ENCODE measurements at regions not wholly inside any gene's neighbourhood (a gene's known extent, or its start where the extent isn't known, plus 50 kb on each side); places are given as distances from the start of the nearest gene placed in this dataset.

- Histone ChIP-seq H3K4me2 (ENCODE audit: insufficient read depth, low read length) (no peak overlapping the region), H3K36me3 (ENCODE audit: control insufficient read depth in 2 of 2, extremely low read depth in 1 of 2, insufficient read depth in 2 of 2, low read length in 2 of 2) (no peaks in the 10 kb centered on the region), H3K9me3 (replicated peaks; ENCODE audit: control insufficient read depth, insufficient read depth, low read length) (no peaks in the 10 kb centered on the region), H3K79me2 (ENCODE audit: control insufficient read depth, insufficient read depth, low read length) (no peaks in the 10 kb centered on the region), H2AFZ (ENCODE audit: low read depth, low read length) (no peak overlapping the region), H3K27me3 (ENCODE audit: control insufficient read depth in 2 of 2, insufficient read depth in 2 of 2, low read length in 2 of 2) (peaks cover 0 to 3% of the 10 kb centered on the region in 2 experiments), H4K20me1 (replicated peaks; ENCODE audit: control insufficient read depth, extremely low read depth, insufficient read depth, low read length) (no peaks in the 10 kb centered on the region), H3K4me3 (replicated peaks in 1 of 3; ENCODE audit: insufficient read depth in 1 of 3, low read depth in 1 of 3, low read length in 3 of 3) (no peak overlapping the region), H3K9me1 (replicated peaks; ENCODE audit: control insufficient read depth, extremely low read depth, insufficient read depth, low read length) (no peaks in the 10 kb centered on the region), H3K4me1 (ENCODE audit: control insufficient read depth, extremely low read depth, insufficient read depth, low read length) (no peaks in the 10 kb centered on the region), H3K9ac (replicated peaks; ENCODE audit: extremely low read depth, insufficient read depth, low read length) (no peak overlapping the region), H3K27ac (ENCODE audit: insufficient read depth, low read depth, low read length) (no peak overlapping the region)
- FAIRE-seq (no peak), DNase-seq (ENCODE audit: low read depth, low spot score) (no peak)
- ChIA-PET POLR2A (no interaction called here), CTCF (interaction anchor here (0.9 to 1.2 kb wide), 3 partner anchors 8 to 166 kb away, joined by 3 to 4 read pairs (median 4); no protein-coding TSS in a partner anchor)
- intact Hi-C loops (cut with micrococcal nuclease), result no loop called here
- dilution Hi-C loops (cut with MboI; ENCODE audit: extremely low pct_ligation_motif_present, low sequenced_read_pairs), result no loop called here
- no peak for TF ChIP-seq FOS (IDR thresholded peaks at IDR 0.05; ENCODE audit: borderline replicate concordance, insufficient read depth, low read length)
- no TSS peak for BruUV-seq (replicated peaks)
Observed at GRCh38 chr7:27362026-27362425, 119.4 kb downstream of the EVX1 start.

GRCh38 chr7:27364344-27364758 lies 121.7 kb downstream of the EVX1 start:
- ChIA-PET CTCF (no interaction called here), POLR2A (no interaction called here)
- H4K20me1 ChIP-seq (replicated peaks; ENCODE audit: control insufficient read depth, extremely low read depth, insufficient read depth, low read length), result no peaks in the 10 kb centered on the region
- no peak overlapping the region for H3K4me3 ChIP-seq (replicated peaks in 1 of 3; ENCODE audit: insufficient read depth in 1 of 3, low read depth in 1 of 3, low read length in 3 of 3)
- no TSS peak for BruUV-seq (replicated peaks)
- H3K79me2 ChIP-seq (ENCODE audit: control insufficient read depth, insufficient read depth, low read length), result no peaks in the 10 kb centered on the region
- dilution Hi-C loops (cut with MboI; ENCODE audit: extremely low pct_ligation_motif_present, low sequenced_read_pairs), result no loop called here
- no peaks in the 10 kb centered on the region for H3K4me1 ChIP-seq (ENCODE audit: control insufficient read depth, extremely low read depth, insufficient read depth, low read length)
- no peaks in the 10 kb centered on the region for H3K27me3 ChIP-seq (ENCODE audit: control insufficient read depth in 2 of 2, insufficient read depth in 2 of 2, low read length in 2 of 2)
- intact Hi-C loops (cut with micrococcal nuclease), result no loop called here
- H3K9me3 ChIP-seq (replicated peaks; ENCODE audit: control insufficient read depth, insufficient read depth, low read length), result no peaks in the 10 kb centered on the region
- DNase-seq (ENCODE audit: low read depth, low spot score), result no peak
- no peak overlapping the region for H2AFZ ChIP-seq (ENCODE audit: low read depth, low read length)
- no peaks in the 10 kb centered on the region for H3K9me1 ChIP-seq (replicated peaks; ENCODE audit: control insufficient read depth, extremely low read depth, insufficient read depth, low read length)
- no peak overlapping the region for H3K27ac ChIP-seq (ENCODE audit: insufficient read depth, low read depth, low read length)
- FAIRE-seq, result no peak
- H3K4me2 ChIP-seq (ENCODE audit: insufficient read depth, low read length), result no peak overlapping the region
- TF ChIP-seq EZH2 (IDR thresholded peaks at IDR 0.05; ENCODE audit: borderline replicate concordance, low read depth, low read length, severe bottlenecking) (no peak), MYC (IDR thresholded peaks at IDR 0.05; ENCODE audit: low read depth, low read length) (no peak), POLR2AphosphoS5 (IDR thresholded peaks at IDR 0.05; ENCODE audit: insufficient read depth, low read depth, low read length) (no peak), CTCF (IDR thresholded peaks at IDR 0.05; ENCODE audit: extremely low read depth in 1 of 2, insufficient read depth in 1 of 2, low read depth in 1 of 2, low read length in 2 of 2) (no peak)
- H3K9ac ChIP-seq (replicated peaks; ENCODE audit: extremely low read depth, insufficient read depth, low read length), result no peak overlapping the region
- no peaks in the 10 kb centered on the region for H3K36me3 ChIP-seq (ENCODE audit: control insufficient read depth in 2 of 2, extremely low read depth in 1 of 2, insufficient read depth in 2 of 2, low read length in 2 of 2)
